HepG2 (cell line): ENCODE measurements at regions not wholly inside any gene's neighbourhood (a gene's known extent, or its start where the extent isn't known, plus 50 kb on each side); places are given as distances from the start of the nearest gene placed in this dataset.

Experiments used
- HNF1A ChIP-seq, 2 experiments: sonication (generic) in 1 of 2; formaldehyde crosslinking in 1 of 2; IDR thresholded peaks; 2 replicates each; pipeline versions ENCODE4 v1.4.0 to v1.6.1; 2016 to 2020; ENCODE audit warnings: borderline replicate concordance in 1 of 2, low read depth in 1 of 2, mild to moderate bottlenecking in 1 of 2, missing genetic modification reagents in 1 of 2
- JUN ChIP-seq: sonication (generic); formaldehyde crosslinking; IDR thresholded peaks from 2 replicates; pipeline ENCODE4 v1.4.0; 2020; ENCODE audit warnings: mild to moderate bottlenecking, missing genetic modification reagents
- KLF6 ChIP-seq: IDR thresholded peaks from 2 replicates; pipeline ENCODE4 v1.8.0; 2016; ENCODE audit warnings: missing biosample characterization, missing genetic modification reagents
- MED8 ChIP-seq: sonication (generic); formaldehyde crosslinking; IDR thresholded peaks from 2 replicates; pipeline ENCODE4 v1.8.1; 2023; ENCODE audit warnings: mild to moderate bottlenecking, missing genetic modification reagents; ENCODE audit not compliant: insufficient replicate concordance
- MXD4 ChIP-seq: IDR thresholded peaks from 2 replicates; pipeline ENCODE4 v1.6.1; 2016; ENCODE audit warnings: mild to moderate bottlenecking, missing biosample characterization, missing genetic modification reagents
- RXRB ChIP-seq: IDR thresholded peaks from 2 replicates; pipeline ENCODE4 v1.6.1; 2016; ENCODE audit warnings: borderline replicate concordance, missing genetic modification reagents, missing compliant biosample characterization
- ZBED4 ChIP-seq: sonication (generic); formaldehyde crosslinking; IDR thresholded peaks from 2 replicates; pipeline ENCODE4 v1.4.0; 2020; ENCODE audit warnings: missing genetic modification reagents, borderline replicate concordance
- ZC3H4 ChIP-seq: sonication (generic); formaldehyde crosslinking; IDR thresholded peaks from 2 replicates; pipeline ENCODE4 v1.4.0; 2020; ENCODE audit warnings: missing genetic modification reagents, borderline replicate concordance
- ZFP36 ChIP-seq: fragments of 150-350 bp; IDR thresholded peaks from 2 replicates; pipeline ENCODE4 v1.6.1; 2018; ENCODE audit warnings: borderline replicate concordance, low read length, low read depth; ENCODE audit not compliant: partially characterized antibody
- ZFP90 ChIP-seq: sonication (generic); formaldehyde crosslinking; IDR thresholded peaks from 2 replicates; pipeline ENCODE4 v1.8.0; 2022; ENCODE audit warnings: missing genetic modification reagents, mild to moderate bottlenecking, inconsistent platforms, borderline replicate concordance
- ZNF17 ChIP-seq: sonication (generic); formaldehyde crosslinking; IDR thresholded peaks from 2 replicates; pipeline ENCODE4 v1.5.0; 2020; ENCODE audit warnings: mild to moderate bottlenecking, missing genetic modification reagents
- ZNF333 ChIP-seq: sonication (generic); formaldehyde crosslinking; IDR thresholded peaks from 2 replicates; pipeline ENCODE4 v1.4.0; 2020; ENCODE audit warnings: mild to moderate bottlenecking, missing genetic modification reagents, borderline replicate concordance
- ZNF431 ChIP-seq: sonication (generic); formaldehyde crosslinking; IDR thresholded peaks from 2 replicates; pipeline ENCODE4 v1.9.0; 2022; ENCODE audit warnings: missing genetic modification reagents, low read depth, mild to moderate bottlenecking, borderline replicate concordance
- ZNF678 ChIP-seq: sonication (generic); formaldehyde crosslinking; IDR thresholded peaks from 2 replicates; pipeline ENCODE4 v1.4.0; 2020; ENCODE audit warnings: mild to moderate bottlenecking, missing genetic modification reagents
- TF ChIP-seq, protein P1 (sequence below): sonication (generic); formaldehyde crosslinking; IDR thresholded peaks from 2 replicates; pipeline ENCODE4 v1.4.0; 2020; ENCODE audit warnings: missing genetic modification reagents
- TF ChIP-seq, protein P2 (sequence below): IDR thresholded peaks from 2 replicates; pipeline ENCODE4 v1.6.1; 2016; ENCODE audit warnings: low read depth, control low read depth
- TF ChIP-seq, protein P3 (sequence below): sonication (generic); formaldehyde crosslinking; conservative IDR thresholded peaks from 2 replicates; pipeline ENCODE4 v1.8.0; 2022; ENCODE audit warnings: low read depth, missing genetic modification reagents

DNA sequence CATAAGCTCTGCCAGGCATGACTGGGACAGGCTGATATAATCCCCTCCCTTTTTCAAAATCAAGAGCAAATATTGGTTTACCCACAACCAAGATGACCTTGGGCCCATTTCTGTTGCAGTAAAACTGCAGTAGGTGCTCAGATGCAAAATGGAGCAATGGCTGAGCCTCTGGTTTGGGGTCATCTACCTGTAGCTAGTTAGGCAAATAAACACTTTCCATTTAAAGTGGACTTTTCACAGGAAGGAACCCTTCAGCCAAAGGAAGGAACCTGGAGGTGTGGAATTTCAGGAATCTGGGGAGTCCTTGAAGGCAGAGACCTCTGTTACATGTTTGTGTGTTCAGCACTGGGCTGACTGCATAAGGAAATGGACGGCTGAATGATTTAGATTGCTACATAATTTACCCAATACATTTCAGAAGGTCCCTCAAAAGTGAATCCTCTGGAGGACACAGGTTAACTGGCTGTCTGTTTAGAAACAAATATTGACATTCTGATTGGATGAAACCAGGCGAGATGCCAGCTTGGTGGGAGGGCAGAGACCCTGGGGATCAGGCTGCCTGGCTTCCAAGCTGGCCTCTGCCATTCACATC lies 170.1 kb upstream of the ZNF618 start (continued):
- TF ChIP-seq, protein P1, sequence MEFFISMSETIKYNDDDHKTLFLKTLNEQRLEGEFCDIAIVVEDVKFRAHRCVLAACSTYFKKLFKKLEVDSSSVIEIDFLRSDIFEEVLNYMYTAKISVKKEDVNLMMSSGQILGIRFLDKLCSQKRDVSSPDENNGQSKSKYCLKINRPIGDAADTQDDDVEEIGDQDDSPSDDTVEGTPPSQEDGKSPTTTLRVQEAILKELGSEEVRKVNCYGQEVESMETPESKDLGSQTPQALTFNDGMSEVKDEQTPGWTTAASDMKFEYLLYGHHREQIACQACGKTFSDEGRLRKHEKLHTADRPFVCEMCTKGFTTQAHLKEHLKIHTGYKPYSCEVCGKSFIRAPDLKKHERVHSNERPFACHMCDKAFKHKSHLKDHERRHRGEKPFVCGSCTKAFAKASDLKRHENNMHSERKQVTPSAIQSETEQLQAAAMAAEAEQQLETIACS (CRISPR knock-in tag), result no peak
- TF ChIP-seq ZC3H4 (CRISPR knock-in tag), result no peak
- no peak for TF ChIP-seq ZFP36
- no peak for TF ChIP-seq ZNF17
- TF ChIP-seq MED8 (CRISPR knock-in tag), result no peak
- TF ChIP-seq ZNF678 (CRISPR knock-in tag), result no peak
- no peak for TF ChIP-seq ZNF333
- TF ChIP-seq, protein P2, sequence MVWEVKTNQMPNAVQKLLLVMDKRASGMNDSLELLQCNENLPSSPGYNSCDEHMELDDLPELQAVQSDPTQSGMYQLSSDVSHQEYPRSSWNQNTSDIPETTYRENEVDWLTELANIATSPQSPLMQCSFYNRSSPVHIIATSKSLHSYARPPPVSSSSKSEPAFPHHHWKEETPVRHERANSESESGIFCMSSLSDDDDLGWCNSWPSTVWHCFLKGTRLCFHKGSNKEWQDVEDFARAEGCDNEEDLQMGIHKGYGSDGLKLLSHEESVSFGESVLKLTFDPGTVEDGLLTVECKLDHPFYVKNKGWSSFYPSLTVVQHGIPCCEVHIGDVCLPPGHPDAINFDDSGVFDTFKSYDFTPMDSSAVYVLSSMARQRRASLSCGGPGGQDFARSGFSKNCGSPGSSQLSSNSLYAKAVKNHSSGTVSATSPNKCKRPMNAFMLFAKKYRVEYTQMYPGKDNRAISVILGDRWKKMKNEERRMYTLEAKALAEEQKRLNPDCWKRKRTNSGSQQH (CRISPR knock-in tag), result no peak
- no peak for TF ChIP-seq HNF1A (IDR thresholded peaks at IDR 0.05; ENCODE audit: low read depth)
- TF ChIP-seq HNF1A (CRISPR knock-in tag; IDR thresholded peaks at IDR 0.05; ENCODE audit: borderline replicate concordance), result no peak
- TF ChIP-seq ZBED4, result no peak
- no peak for TF ChIP-seq ZNF431 (CRISPR knock-in tag)
- TF ChIP-seq, protein P3, sequence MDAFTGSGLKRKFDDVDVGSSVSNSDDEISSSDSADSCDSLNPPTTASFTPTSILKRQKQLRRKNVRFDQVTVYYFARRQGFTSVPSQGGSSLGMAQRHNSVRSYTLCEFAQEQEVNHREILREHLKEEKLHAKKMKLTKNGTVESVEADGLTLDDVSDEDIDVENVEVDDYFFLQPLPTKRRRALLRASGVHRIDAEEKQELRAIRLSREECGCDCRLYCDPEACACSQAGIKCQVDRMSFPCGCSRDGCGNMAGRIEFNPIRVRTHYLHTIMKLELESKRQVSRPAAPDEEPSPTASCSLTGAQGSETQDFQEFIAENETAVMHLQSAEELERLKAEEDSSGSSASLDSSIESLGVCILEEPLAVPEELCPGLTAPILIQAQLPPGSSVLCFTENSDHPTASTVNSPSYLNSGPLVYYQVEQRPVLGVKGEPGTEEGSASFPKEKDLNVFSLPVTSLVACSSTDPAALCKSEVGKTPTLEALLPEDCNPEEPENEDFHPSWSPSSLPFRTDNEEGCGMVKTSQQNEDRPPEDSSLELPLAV (CRISPR knock-in tag), result no peak
- TF ChIP-seq JUN (CRISPR knock-in tag), result no peak
- no peak for TF ChIP-seq ZFP90 (CRISPR knock-in tag)
- TF ChIP-seq KLF6 (CRISPR knock-in tag), result no peak
- TF ChIP-seq RXRB, result peak; percentile 83
- TF ChIP-seq MXD4 (CRISPR knock-in tag), result no peak
